A549 (cell line): ENCODE measurements at regions not wholly inside any gene's neighbourhood (a gene's known extent, or its start where the extent isn't known, plus 50 kb on each side); places are given as distances from the start of the nearest gene placed in this dataset.

Experiments used
- ATAC-seq, 2 experiments: fragments of 200-7000 bp in 1 of 2; fragments of >200 bp in 1 of 2; cut with Nextera tagmentation in 1 of 2; cut with Tn5 transposase in 1 of 2; 3 replicates each; pipeline versions ENCODE4 v1.8.0 to v1.9.1; 2018 to 2020; ENCODE audit warnings: mild to moderate bottlenecking in 1 of 2, moderate library complexity in 1 of 2
- CTCF ChIA-PET: fragments of 300-600 bp; sonication (Branson Sonifier 250); formaldehyde crosslinking; extraction: SDS; loops from one replicate; lab custom pipeline; 2021; ENCODE audit warnings: antibody characterized with exemption, inconsistent platforms; lab: Yijun Ruan, JAX
- POLR2A ChIA-PET: fragments of 350-600 bp; formaldehyde crosslinking; extraction: SDS; loops from one replicate; lab custom pipeline; 2021; ENCODE audit warnings: antibody characterized with exemption, inconsistent platforms; lab: Yijun Ruan, JAX
- DNase-seq, 2 experiments: peaks; one replicate each; pipeline versions ENCODE4 v3.0.0 to v3.0.0-alpha.2; 2011 to 2016; ENCODE audit warnings: low read depth in 1 of 2, low spot score in 1 of 2
- FAIRE-seq: peaks from 2 replicates; lab custom pipeline; 2011; peaks lifted over from hg19 to GRCh38; lab: Jason Lieb, UNC
- H3K27ac ChIP-seq, 2 experiments: fragments of >200 bp; sonication (Bioruptor Twin); formaldehyde crosslinking; 3 replicates each; pipeline ENCODE4 v1.5.1; 2016 to 2017
- H3K4me1 ChIP-seq: fragments of >200 bp; sonication (Bioruptor Twin); formaldehyde crosslinking; 3 replicates; pipeline ENCODE4 v1.6.1; 2016
- H3K4me2 ChIP-seq: fragments of >200 bp; sonication (Bioruptor Twin); formaldehyde crosslinking; 3 replicates; pipeline ENCODE4 v1.6.1; 2016
- H3K4me3 ChIP-seq: fragments of >200 bp; sonication (Bioruptor Twin); formaldehyde crosslinking; 3 replicates; pipeline ENCODE4 v1.5.1; 2016
- H3K9me3 ChIP-seq: fragments of >200 bp; sonication (Bioruptor Twin); formaldehyde crosslinking; 3 replicates; pipeline ENCODE4 v1.6.1; 2016
- CEBPB ChIP-seq, 2 experiments: fragments of >200 bp in 1 of 2; sonication (Bioruptor Twin) in 1 of 2; formaldehyde crosslinking in 1 of 2; IDR thresholded peaks; 2 replicates each; pipeline ENCODE4 v1.6.1; 2012 to 2016
- CHD2 ChIP-seq: fragments of 150-350 bp; IDR thresholded peaks from 2 replicates; pipeline ENCODE4 v1.6.1; 2014; ENCODE audit warnings: low read length; ENCODE audit not compliant: partially characterized antibody
- CHD4 ChIP-seq: fragments of 200-600 bp; sonication (generic); IDR thresholded peaks from 2 replicates; pipeline ENCODE4 v1.6.1; 2016; ENCODE audit warnings: antibody characterized with exemption, mild to moderate bottlenecking, borderline replicate concordance
- FOSB ChIP-seq: fragments of 250-450 bp; sonication (Bioruptor Pico); IDR thresholded peaks from 2 replicates; pipeline ENCODE4 v1.5.0; 2020; ENCODE audit warnings: mild to moderate bottlenecking, moderate library complexity
- FOSL2 ChIP-seq, 2 experiments: fragments of 450-650 bp in 1 of 2; fragments of >200 bp in 1 of 2; sonication (Bioruptor Twin) in 1 of 2; formaldehyde crosslinking; IDR thresholded peaks; 2 replicates each; pipeline versions ENCODE4 v1.5.0 to v1.6.1; 2016 to 2020; ENCODE audit warnings: mild to moderate bottlenecking in 1 of 2, moderate library complexity in 1 of 2
- HOXB13 ChIP-seq: fragments of 250-450 bp; sonication (Bioruptor Pico); IDR thresholded peaks from 2 replicates; pipeline ENCODE4 v1.5.0; 2020; ENCODE audit warnings: low read depth, mild to moderate bottlenecking, moderate library complexity
- JUNB ChIP-seq: fragments of >200 bp; sonication (Bioruptor Twin); formaldehyde crosslinking; IDR thresholded peaks from 2 replicates; pipeline ENCODE4 v1.6.1; 2016
- KDM5A ChIP-seq: fragments of 200-600 bp; sonication (generic); IDR thresholded peaks from 2 replicates; pipeline ENCODE4 v1.6.1; 2016; ENCODE audit warnings: antibody characterized with exemption, mild to moderate bottlenecking
- MAX ChIP-seq: IDR thresholded peaks from 2 replicates; pipeline ENCODE4 v1.6.1; 2012
- MYC ChIP-seq: IDR thresholded peaks from 2 replicates; pipeline ENCODE4 v1.6.1; 2012; ENCODE audit warnings: mild to moderate bottlenecking, inconsistent platforms, low read length, improper control_type of control experiment, borderline replicate concordance
- NPAS2 ChIP-seq: fragments of 250-450 bp; sonication (Bioruptor Pico); IDR thresholded peaks from 2 replicates; pipeline ENCODE4 v1.8.0; 2022; ENCODE audit warnings: mild to moderate bottlenecking, moderate library complexity, borderline replicate concordance
- NR3C1 ChIP-seq: fragments of >200 bp; sonication (Bioruptor Twin); formaldehyde crosslinking; IDR thresholded peaks from 3 replicates; pipeline ENCODE4 v1.6.1; 2017
- PBX3 ChIP-seq: IDR thresholded peaks from 2 replicates; pipeline ENCODE4 v1.6.1; 2012
- PHF8 ChIP-seq: fragments of 200-600 bp; sonication (generic); IDR thresholded peaks from 2 replicates; pipeline ENCODE4 v1.6.1; 2016; ENCODE audit warnings: low read depth, mild to moderate bottlenecking, antibody characterized with exemption, moderate library complexity, borderline replicate concordance
- POLR2AphosphoS2 ChIP-seq: conservative IDR thresholded peaks from 2 replicates; pipeline ENCODE4 v1.6.1; 2012; ENCODE audit warnings: low read length, improper control_type of control experiment, inconsistent platforms
- RARB ChIP-seq: fragments of 250-450 bp; sonication (Bioruptor Pico); IDR thresholded peaks from 2 replicates; pipeline ENCODE4 v1.8.0; 2021; ENCODE audit warnings: mild to moderate bottlenecking, moderate library complexity
- RFX5 ChIP-seq: fragments of 450-650 bp; IDR thresholded peaks from 2 replicates; pipeline ENCODE4 v1.7.1; 2014; ENCODE audit warnings: antibody characterized with exemption, mild to moderate bottlenecking, moderate library complexity
- SREBF2 ChIP-seq: fragments of 450-650 bp; IDR thresholded peaks from 2 replicates; pipeline ENCODE4 v1.6.1; 2014; ENCODE audit warnings: mild to moderate bottlenecking, moderate library complexity
- TFCP2L1 ChIP-seq: fragments of 250-450 bp; sonication (Bioruptor Pico); IDR thresholded peaks from 2 replicates; pipeline ENCODE4 v1.5.0; 2021; ENCODE audit warnings: mild to moderate bottlenecking
- ZFP36 ChIP-seq: fragments of 450-650 bp; IDR thresholded peaks from 2 replicates; pipeline ENCODE4 v1.6.1; 2014; ENCODE audit warnings: borderline replicate concordance; ENCODE audit not compliant: partially characterized antibody
- ZNF302 ChIP-seq: fragments of 250-450 bp; sonication (Bioruptor Pico); IDR thresholded peaks from 2 replicates; pipeline ENCODE4 v1.9.0; 2021; ENCODE audit warnings: inconsistent platforms, mild to moderate bottlenecking, moderate library complexity
- WGBS: methylation state at CpG from one replicate; pipeline ENCODE4 v1.1.6; 2017; ENCODE audit errors: missing lambda C conversion rate; 5-methylcytosine and 5-hydroxymethylcytosine counted together
- TF ChIP-seq, protein P1 (sequence below): fragments of 150-350 bp; IDR thresholded peaks from 2 replicates; pipeline ENCODE4 v1.6.1; 2014; ENCODE audit warnings: low read depth, mild to moderate bottlenecking, low read length

DNA sequence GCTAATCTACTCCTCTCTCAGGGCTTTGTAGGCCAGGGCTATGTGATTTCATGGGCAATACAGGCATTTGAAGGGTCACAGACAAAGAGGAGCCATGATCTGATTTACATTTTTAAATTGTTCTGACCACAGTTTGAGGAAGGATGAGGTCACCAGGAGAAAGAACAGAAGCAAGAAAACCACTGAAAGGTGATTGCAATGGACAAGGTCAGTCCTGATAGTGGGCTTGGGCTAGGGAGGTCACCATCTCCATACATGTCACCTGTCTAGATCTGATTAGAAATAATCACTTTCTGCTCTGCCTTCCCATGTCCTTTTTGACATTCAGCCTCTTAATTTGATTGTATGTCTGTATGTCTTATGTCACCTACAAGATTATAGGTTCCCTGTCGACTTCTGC, 248.9 kb upstream of the CWC22 start:
- 28% methylated on average over 1 of the region's 1 CpG for WGBS
- no peak for TF ChIP-seq NPAS2 (CRISPR knock-in tag)
- no peak for TF ChIP-seq HOXB13 (CRISPR knock-in tag)
- TF ChIP-seq SREBF2 = no peak
- TF ChIP-seq KDM5A = no peak
- TF ChIP-seq JUNB = no peak
- no peak for TF ChIP-seq POLR2AphosphoS2
- no peak for TF ChIP-seq CHD4
- TF ChIP-seq MAX = no peak
- no peak for TF ChIP-seq CHD2
- no peak for TF ChIP-seq FOSL2 (IDR thresholded peaks at IDR 0.05)
- TF ChIP-seq FOSL2 (CRISPR knock-in tag; IDR thresholded peaks at IDR 0.05) = no peak
- no peak for TF ChIP-seq PHF8
- no peak for TF ChIP-seq TFCP2L1 (CRISPR knock-in tag)
- no peak for TF ChIP-seq ZNF302 (CRISPR knock-in tag)
- TF ChIP-seq ZFP36 = no peak
- no peak for TF ChIP-seq FOSB (CRISPR knock-in tag)
- no peak for TF ChIP-seq NR3C1
- TF ChIP-seq PBX3 = no peak
- no peak for TF ChIP-seq RFX5
- TF ChIP-seq, protein P1, sequence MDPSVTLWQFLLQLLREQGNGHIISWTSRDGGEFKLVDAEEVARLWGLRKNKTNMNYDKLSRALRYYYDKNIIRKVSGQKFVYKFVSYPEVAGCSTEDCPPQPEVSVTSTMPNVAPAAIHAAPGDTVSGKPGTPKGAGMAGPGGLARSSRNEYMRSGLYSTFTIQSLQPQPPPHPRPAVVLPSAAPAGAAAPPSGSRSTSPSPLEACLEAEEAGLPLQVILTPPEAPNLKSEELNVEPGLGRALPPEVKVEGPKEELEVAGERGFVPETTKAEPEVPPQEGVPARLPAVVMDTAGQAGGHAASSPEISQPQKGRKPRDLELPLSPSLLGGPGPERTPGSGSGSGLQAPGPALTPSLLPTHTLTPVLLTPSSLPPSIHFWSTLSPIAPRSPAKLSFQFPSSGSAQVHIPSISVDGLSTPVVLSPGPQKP = no peak
- TF ChIP-seq, all 56 proteins: peak for 0
- FAIRE-seq (no peak), DNase-seq (no peak), ATAC-seq (no peak)
- CTCF ChIA-PET = interaction anchor here (2.4 kb wide), 1 partner anchor 16 kb away, joined by 9 read pairs; no protein-coding TSS in a partner anchor
- POLR2A ChIA-PET = no interaction called here
- Histone ChIP-seq H3K9me3 (no peaks in the 10 kb centered on the region), H3K4me2 (no peak overlapping the region), H3K27ac (no peak overlapping the region), H3K4me1 (no peaks in the 10 kb centered on the region), H3K4me3 (no peak overlapping the region)

GRCh38 chr2:180254872-180255271, 247.8 kb upstream of the CWC22 start:
- H3K4me2 ChIP-seq = no peak overlapping the region
- no peak for DNase-seq
- no peak for ATAC-seq
- TF ChIP-seq CEBPB (IDR thresholded peaks at IDR 0.05) (no peak), MYC (no peak)
- ChIA-PET CTCF (interaction anchor here (1.4 to 2.4 kb wide), 3 partner anchors 9 to 14 kb away, joined by 3 to 9 read pairs (median 4); no protein-coding TSS in a partner anchor), POLR2A (no interaction called here)
- no peak overlapping the region for H3K4me3 ChIP-seq
- no peaks in the 10 kb centered on the region for H3K9me3 ChIP-seq
- H3K4me1 ChIP-seq = no peaks in the 10 kb centered on the region
- 16% methylated on average over 1 of the region's 1 CpG for WGBS
- no peak overlapping the region for H3K27ac ChIP-seq
- no peak for FAIRE-seq

DNA sequence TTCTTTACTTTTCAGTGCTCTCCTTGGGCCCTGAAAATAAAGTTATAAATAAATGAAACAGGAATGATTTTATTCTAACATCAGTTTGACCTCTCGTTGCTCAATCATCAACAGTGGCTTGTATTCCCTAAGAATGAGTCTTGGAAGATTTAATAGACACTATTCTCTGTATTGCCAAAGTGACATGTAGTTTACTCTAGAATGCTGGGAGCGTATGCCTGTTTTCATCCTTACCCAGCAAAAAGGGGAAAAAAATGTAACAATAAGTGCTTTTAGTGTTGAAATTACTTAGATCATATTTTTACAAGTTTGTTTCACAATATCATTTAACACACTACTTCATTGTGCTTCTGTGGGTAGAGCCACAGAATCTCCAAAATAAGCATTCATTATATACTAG, 240.6 kb upstream of the CWC22 start:
- TF ChIP-seq RARB (CRISPR knock-in tag) = no peak
- TF ChIP-seq, all 56 proteins: peak for 0
- 44% methylated on average over 2 of the region's 2 CpGs for WGBS
- ATAC-seq = no peak
- H3K4me1 ChIP-seq = no peaks in the 10 kb centered on the region
- no peaks in the 10 kb centered on the region for H3K9me3 ChIP-seq
- no peak overlapping the region for H3K4me2 ChIP-seq
- H3K4me3 ChIP-seq = no peak overlapping the region
- no peak for FAIRE-seq
- no peak for DNase-seq
- H3K27ac ChIP-seq = no peak overlapping the region
- CTCF ChIA-PET = no interaction called here
- POLR2A ChIA-PET = no interaction called here
